WTC11 (cell line): ENCODE measurements at regions not wholly inside any gene's neighbourhood (a gene's known extent, or its start where the extent isn't known, plus 50 kb on each side); places are given as distances from the start of the nearest gene placed in this dataset.
A peak's percentile ranks its signal among the peaks of the same experiment; 100 is the strongest.

ENCODE experiments used
- ATAC-seq: fragments of 200-7000 bp; cut with Tn5 transposase; 2 replicates; pipeline ENCODE4 v1.10.0; 2021; ENCODE audit warnings: mild to moderate bottlenecking, moderate library complexity
- CTCF ChIA-PET: fragments of 300-600 bp; sonication (Branson Sonifier 250); formaldehyde crosslinking; loops from one replicate; lab custom pipeline; 2021; ENCODE audit warnings: antibody characterized with exemption; lab: Charles Lee
- POLR2A ChIA-PET: fragments of 350-600 bp; sonication (Branson Sonifier 250); formaldehyde crosslinking; loops from one replicate; lab custom pipeline; 2021; ENCODE audit warnings: antibody characterized with exemption; lab: Charles Lee
- DNase-seq: peaks from one replicate; pipeline ENCODE4 v3.0.0; 2021; ENCODE audit warnings: low spot score
- H3K27ac Mint-ChIP-seq: 2 replicates; pipeline ENCODE4 v1.8.0; 2021; ENCODE audit warnings: mixed read lengths
- H3K27me3 Mint-ChIP-seq: 2 replicates; pipeline ENCODE4 v1.8.0; 2021; ENCODE audit warnings: low read depth, mild to moderate bottlenecking, moderate library complexity, mixed read lengths
- H3K36me3 Mint-ChIP-seq: 2 replicates; pipeline ENCODE4 v1.8.0; 2021; ENCODE audit warnings: mixed read lengths
- H3K4me1 Mint-ChIP-seq: 2 replicates; pipeline ENCODE4 v1.8.0; 2022; ENCODE audit warnings: mixed read lengths
- H3K4me3 Mint-ChIP-seq: 2 replicates; pipeline ENCODE4 v1.8.0; 2021; ENCODE audit warnings: mild to moderate bottlenecking, moderate library complexity, mixed read lengths
- H3K9me3 Mint-ChIP-seq: 2 replicates; pipeline ENCODE4 v1.8.0; 2021; ENCODE audit warnings: mixed read lengths
- CBFB ChIP-seq: sonication (generic); formaldehyde crosslinking; IDR thresholded peaks from 2 replicates; pipeline ENCODE4 v1.8.1; 2022; ENCODE audit warnings: mild to moderate bottlenecking, low read depth, missing genetic modification reagents
- CREB1 ChIP-seq: sonication (generic); formaldehyde crosslinking; IDR thresholded peaks from 2 replicates; pipeline ENCODE4 v1.8.0; 2023; ENCODE audit warnings: mild to moderate bottlenecking, missing genetic modification reagents
- CREM ChIP-seq: sonication (generic); formaldehyde crosslinking; IDR thresholded peaks from 2 replicates; pipeline ENCODE4 v1.8.1; 2022; ENCODE audit warnings: mild to moderate bottlenecking, missing genetic modification reagents, moderate library complexity
- ESRRA ChIP-seq: sonication (generic); formaldehyde crosslinking; IDR thresholded peaks from 2 replicates; pipeline ENCODE4 v1.8.1; 2022; ENCODE audit warnings: mild to moderate bottlenecking, missing genetic modification reagents, borderline replicate concordance
- FOXP1 ChIP-seq: sonication (generic); formaldehyde crosslinking; IDR thresholded peaks from 2 replicates; pipeline ENCODE4 v1.8.0; 2022; ENCODE audit warnings: missing genetic modification reagents, mild to moderate bottlenecking, moderate library complexity, borderline replicate concordance
- GABPB1 ChIP-seq: sonication (generic); formaldehyde crosslinking; IDR thresholded peaks from 2 replicates; pipeline ENCODE4 v1.8.1; 2023; ENCODE audit warnings: mild to moderate bottlenecking, missing genetic modification reagents
- GRHL2 ChIP-seq: fragments of 250-450 bp; sonication (Bioruptor Pico); IDR thresholded peaks from 2 replicates; pipeline ENCODE4 v1.8.0; 2022; ENCODE audit warnings: mild to moderate bottlenecking, moderate library complexity; ENCODE audit not compliant: insufficient replicate concordance, severe bottlenecking
- HMGA2 ChIP-seq: fragments of 250-450 bp; sonication (Bioruptor Pico); IDR thresholded peaks from 2 replicates; pipeline ENCODE4 v1.4.0; 2021; ENCODE audit warnings: mild to moderate bottlenecking, moderate library complexity
- JAZF1 ChIP-seq: fragments of 250-450 bp; sonication (Bioruptor Pico); IDR thresholded peaks from 2 replicates; pipeline ENCODE4 v1.9.0; 2021; ENCODE audit warnings: moderate library complexity, mild to moderate bottlenecking, inconsistent platforms
- MXD4 ChIP-seq: fragments of 250-450 bp; sonication (Bioruptor Pico); IDR thresholded peaks from 2 replicates; pipeline ENCODE4 v1.8.0; 2021; ENCODE audit warnings: mild to moderate bottlenecking, moderate library complexity, borderline replicate concordance
- MYBL2 ChIP-seq: sonication (generic); formaldehyde crosslinking; IDR thresholded peaks from 2 replicates; pipeline ENCODE4 v1.8.1; 2023; ENCODE audit warnings: mild to moderate bottlenecking, moderate library complexity, missing genetic modification reagents
- NFE2L1 ChIP-seq: sonication (generic); formaldehyde crosslinking; IDR thresholded peaks from 2 replicates; pipeline ENCODE4 v1.8.1; 2023; ENCODE audit warnings: missing genetic modification reagents
- NR2C2 ChIP-seq: sonication (generic); formaldehyde crosslinking; IDR thresholded peaks from 2 replicates; pipeline ENCODE4 v1.8.0; 2022; ENCODE audit warnings: mild to moderate bottlenecking, missing genetic modification reagents
- NR3C1 ChIP-seq: sonication (generic); formaldehyde crosslinking; conservative IDR thresholded peaks from 2 replicates; pipeline ENCODE4 v1.8.1; 2023; ENCODE audit warnings: low read depth, mild to moderate bottlenecking, missing genetic modification reagents
- OVOL2 ChIP-seq: fragments of 250-450 bp; sonication (Bioruptor Pico); IDR thresholded peaks from 2 replicates; pipeline ENCODE4 v1.9.0; 2021; ENCODE audit warnings: mild to moderate bottlenecking, borderline replicate concordance
- SOX15 ChIP-seq: fragments of 250-450 bp; sonication (Bioruptor Pico); IDR thresholded peaks from 2 replicates; pipeline ENCODE4 v1.9.0; 2021; ENCODE audit warnings: mild to moderate bottlenecking
- TCF7 ChIP-seq: sonication (generic); formaldehyde crosslinking; IDR thresholded peaks from 2 replicates; pipeline ENCODE4 v1.8.0; 2022; ENCODE audit warnings: mild to moderate bottlenecking, low read depth, missing genetic modification reagents, moderate library complexity
- ZNF317 ChIP-seq: sonication (generic); formaldehyde crosslinking; IDR thresholded peaks from 2 replicates; pipeline ENCODE4 v1.8.1; 2023; ENCODE audit warnings: low read depth, mild to moderate bottlenecking, moderate library complexity, missing genetic modification reagents, borderline replicate concordance
- ZNF396 ChIP-seq: fragments of 250-450 bp; sonication (Bioruptor Pico); IDR thresholded peaks from 2 replicates; pipeline ENCODE4 v1.8.0; 2021; ENCODE audit warnings: mild to moderate bottlenecking, moderate library complexity, borderline replicate concordance
- ZNF671 ChIP-seq: fragments of 250-450 bp; sonication (Bioruptor Pico); IDR thresholded peaks from 2 replicates; pipeline ENCODE4 v1.8.0; 2021; ENCODE audit warnings: mild to moderate bottlenecking
- TF ChIP-seq, protein P1 (sequence below): fragments of 200-600 bp; IDR thresholded peaks from 2 replicates; pipeline ENCODE4 v1.8.0; 2022; ENCODE audit warnings: antibody characterized with exemption
- TF ChIP-seq, protein P2 (sequence below): fragments of 250-450 bp; sonication (Bioruptor Pico); IDR thresholded peaks from 2 replicates; pipeline ENCODE4 v1.9.0; 2021; ENCODE audit warnings: mild to moderate bottlenecking
- TF ChIP-seq, protein P3 (sequence below): sonication (generic); formaldehyde crosslinking; IDR thresholded peaks from 2 replicates; pipeline ENCODE4 v1.8.1; 2023; ENCODE audit warnings: mild to moderate bottlenecking, moderate library complexity, missing genetic modification reagents
- TF ChIP-seq, protein P4 (sequence below): sonication (generic); formaldehyde crosslinking; IDR thresholded peaks from 2 replicates; pipeline ENCODE4 v1.8.1; 2022; ENCODE audit warnings: low read depth, mild to moderate bottlenecking, moderate library complexity, missing genetic modification reagents, borderline replicate concordance
- TF ChIP-seq, protein P5 (sequence below): sonication (generic); formaldehyde crosslinking; IDR thresholded peaks from 2 replicates; pipeline ENCODE4 v1.8.0; 2022; ENCODE audit warnings: mild to moderate bottlenecking, missing genetic modification reagents

DNA sequence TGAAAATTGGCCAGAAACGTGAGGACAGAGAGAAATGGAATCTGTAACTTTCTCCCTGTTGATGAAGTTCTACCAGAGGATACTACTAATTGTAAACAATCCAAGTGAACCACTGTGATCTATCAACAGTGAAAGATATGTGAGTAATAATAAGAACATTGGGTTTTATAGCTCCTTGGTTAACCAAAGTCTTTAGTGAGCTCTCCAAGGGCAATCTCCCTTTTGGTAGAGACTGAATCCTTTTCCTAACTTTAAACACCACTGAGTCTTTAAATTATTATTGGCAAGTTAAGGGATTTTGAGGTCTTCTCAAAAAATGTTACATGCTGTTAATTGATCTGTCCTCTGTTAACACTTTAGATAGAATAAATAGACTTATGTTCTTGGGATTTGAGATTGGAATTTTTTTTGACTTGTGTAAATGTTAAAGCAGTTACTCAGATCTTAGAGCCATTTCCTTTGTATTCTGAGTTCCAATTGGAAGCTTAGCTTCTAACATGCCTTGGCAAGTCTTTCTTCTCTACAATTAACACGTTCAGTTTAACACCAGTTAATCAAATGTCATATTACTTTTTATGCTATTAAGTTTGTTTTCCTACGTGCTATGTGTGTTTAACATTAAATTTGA, 338.2 kb upstream of the DDHD1 start:
- no peak for ATAC-seq
- Mint-ChIP-seq H3K36me3 (no peaks in the 10 kb centered on the region), H3K9me3 (peaks cover 5% of the 10 kb centered on the region), H3K4me3 (no peak overlapping the region), H3K4me1 (peaks cover 26% of the 10 kb centered on the region), H3K27me3 (no peaks in the 10 kb centered on the region), H3K27ac (peak overlapping the region; percentile 21; the same call in 1 of the 2 replicates)
- CTCF ChIA-PET, result no interaction called here
- POLR2A ChIA-PET, result no interaction called here
- DNase-seq, result no peak
- TF ChIP-seq GRHL2 (no peak), CBFB (CRISPR knock-in tag) (no peak), OVOL2 (no peak), CREM (CRISPR knock-in tag) (no peak), ZNF671 (CRISPR knock-in tag) (no peak), NFE2L1 (CRISPR knock-in tag) (no peak)

DNA sequence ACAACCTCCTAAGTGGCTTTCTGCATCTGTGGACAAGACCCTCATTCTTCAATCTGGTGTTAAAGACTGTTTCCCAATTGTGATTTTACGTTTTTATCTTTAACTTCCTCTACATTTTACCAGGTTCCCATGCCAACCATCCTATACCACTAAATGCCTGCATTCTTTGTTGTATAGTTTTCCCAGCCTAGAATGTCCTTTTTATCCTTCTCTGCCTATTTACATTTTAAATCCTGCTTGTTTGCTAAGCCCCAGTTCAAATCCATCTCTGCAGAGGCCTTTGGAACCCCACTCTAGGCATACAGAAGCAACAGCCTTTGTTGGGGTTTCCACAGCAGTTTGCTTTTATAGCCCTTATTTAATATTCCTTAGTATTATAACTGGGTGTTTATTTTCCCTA, 325.1 kb upstream of the DDHD1 start:
- H3K36me3 Mint-ChIP-seq, result peaks cover 32% of the 10 kb centered on the region
- no peak overlapping the region for H3K27ac Mint-ChIP-seq
- TF ChIP-seq FOXP1 (CRISPR knock-in tag) (no peak), MXD4 (no peak), ZNF396 (no peak), SOX15 (CRISPR knock-in tag) (no peak), TCF7 (CRISPR knock-in tag) (no peak), GABPB1 (no peak), ZNF317 (CRISPR knock-in tag) (no peak)
- no peak for DNase-seq
- no peak for ATAC-seq
- no peaks in the 10 kb centered on the region; the same call in 1 of the 2 replicates for H3K4me1 Mint-ChIP-seq
- ChIA-PET CTCF (no interaction called here), POLR2A (no interaction called here)
- no peak overlapping the region for H3K4me3 Mint-ChIP-seq
- H3K9me3 Mint-ChIP-seq, result peaks cover 35% of the 10 kb centered on the region
- no peaks in the 10 kb centered on the region; the same call in 1 of the 2 replicates for H3K27me3 Mint-ChIP-seq

DNA sequence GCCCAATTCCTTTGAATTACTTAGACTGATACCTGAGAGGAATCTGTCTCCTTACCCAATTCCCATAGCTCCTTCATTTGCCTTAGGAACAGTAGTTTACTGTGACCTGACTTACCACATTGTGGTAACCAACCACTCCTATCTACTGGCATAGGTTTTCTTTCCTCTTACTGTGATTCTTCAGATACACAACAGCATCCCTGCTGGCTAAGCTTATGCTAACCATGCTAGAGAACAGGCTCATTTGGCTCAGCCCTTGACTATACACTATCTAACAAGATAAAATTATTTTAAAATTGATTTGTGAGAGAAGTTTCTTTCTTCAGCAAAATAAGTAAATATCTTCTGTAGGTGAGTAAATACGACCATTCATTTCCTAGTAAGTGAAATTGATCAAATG, 320.4 kb upstream of the DDHD1 start:
- H3K4me1 Mint-ChIP-seq, result peaks cover 4% of the 10 kb centered on the region
- H3K27me3 Mint-ChIP-seq, result no peaks in the 10 kb centered on the region
- H3K4me3 Mint-ChIP-seq, result no peak overlapping the region
- no peaks in the 10 kb centered on the region for H3K36me3 Mint-ChIP-seq
- 0 out of 2 replicates have a peak, but pooled peaks cover 4% of the 10 kb centered on the region for H3K9me3 Mint-ChIP-seq
- ATAC-seq (peak; percentile 76), DNase-seq (no peak)
- ChIA-PET CTCF (interaction anchor here (1.0 kb wide), 1 partner anchor 875 kb away, joined by 3 read pairs; no protein-coding TSS in a partner anchor), POLR2A (no interaction called here)
- H3K27ac Mint-ChIP-seq, result no peak overlapping the region
- TF ChIP-seq, protein P1, sequence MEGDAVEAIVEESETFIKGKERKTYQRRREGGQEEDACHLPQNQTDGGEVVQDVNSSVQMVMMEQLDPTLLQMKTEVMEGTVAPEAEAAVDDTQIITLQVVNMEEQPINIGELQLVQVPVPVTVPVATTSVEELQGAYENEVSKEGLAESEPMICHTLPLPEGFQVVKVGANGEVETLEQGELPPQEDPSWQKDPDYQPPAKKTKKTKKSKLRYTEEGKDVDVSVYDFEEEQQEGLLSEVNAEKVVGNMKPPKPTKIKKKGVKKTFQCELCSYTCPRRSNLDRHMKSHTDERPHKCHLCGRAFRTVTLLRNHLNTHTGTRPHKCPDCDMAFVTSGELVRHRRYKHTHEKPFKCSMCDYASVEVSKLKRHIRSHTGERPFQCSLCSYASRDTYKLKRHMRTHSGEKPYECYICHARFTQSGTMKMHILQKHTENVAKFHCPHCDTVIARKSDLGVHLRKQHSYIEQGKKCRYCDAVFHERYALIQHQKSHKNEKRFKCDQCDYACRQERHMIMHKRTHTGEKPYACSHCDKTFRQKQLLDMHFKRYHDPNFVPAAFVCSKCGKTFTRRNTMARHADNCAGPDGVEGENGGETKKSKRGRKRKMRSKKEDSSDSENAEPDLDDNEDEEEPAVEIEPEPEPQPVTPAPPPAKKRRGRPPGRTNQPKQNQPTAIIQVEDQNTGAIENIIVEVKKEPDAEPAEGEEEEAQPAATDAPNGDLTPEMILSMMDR, result no peak
- no peak for TF ChIP-seq NR2C2 (CRISPR knock-in tag)
- TF ChIP-seq, protein P2, sequence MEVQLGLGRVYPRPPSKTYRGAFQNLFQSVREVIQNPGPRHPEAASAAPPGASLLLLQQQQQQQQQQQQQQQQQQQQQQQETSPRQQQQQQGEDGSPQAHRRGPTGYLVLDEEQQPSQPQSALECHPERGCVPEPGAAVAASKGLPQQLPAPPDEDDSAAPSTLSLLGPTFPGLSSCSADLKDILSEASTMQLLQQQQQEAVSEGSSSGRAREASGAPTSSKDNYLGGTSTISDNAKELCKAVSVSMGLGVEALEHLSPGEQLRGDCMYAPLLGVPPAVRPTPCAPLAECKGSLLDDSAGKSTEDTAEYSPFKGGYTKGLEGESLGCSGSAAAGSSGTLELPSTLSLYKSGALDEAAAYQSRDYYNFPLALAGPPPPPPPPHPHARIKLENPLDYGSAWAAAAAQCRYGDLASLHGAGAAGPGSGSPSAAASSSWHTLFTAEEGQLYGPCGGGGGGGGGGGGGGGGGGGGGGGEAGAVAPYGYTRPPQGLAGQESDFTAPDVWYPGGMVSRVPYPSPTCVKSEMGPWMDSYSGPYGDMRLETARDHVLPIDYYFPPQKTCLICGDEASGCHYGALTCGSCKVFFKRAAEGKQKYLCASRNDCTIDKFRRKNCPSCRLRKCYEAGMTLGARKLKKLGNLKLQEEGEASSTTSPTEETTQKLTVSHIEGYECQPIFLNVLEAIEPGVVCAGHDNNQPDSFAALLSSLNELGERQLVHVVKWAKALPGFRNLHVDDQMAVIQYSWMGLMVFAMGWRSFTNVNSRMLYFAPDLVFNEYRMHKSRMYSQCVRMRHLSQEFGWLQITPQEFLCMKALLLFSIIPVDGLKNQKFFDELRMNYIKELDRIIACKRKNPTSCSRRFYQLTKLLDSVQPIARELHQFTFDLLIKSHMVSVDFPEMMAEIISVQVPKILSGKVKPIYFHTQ (CRISPR knock-in tag), result no peak
- no peak for TF ChIP-seq JAZF1
- TF ChIP-seq FOXP1 (CRISPR knock-in tag), result no peak
- TF ChIP-seq, protein P3, sequence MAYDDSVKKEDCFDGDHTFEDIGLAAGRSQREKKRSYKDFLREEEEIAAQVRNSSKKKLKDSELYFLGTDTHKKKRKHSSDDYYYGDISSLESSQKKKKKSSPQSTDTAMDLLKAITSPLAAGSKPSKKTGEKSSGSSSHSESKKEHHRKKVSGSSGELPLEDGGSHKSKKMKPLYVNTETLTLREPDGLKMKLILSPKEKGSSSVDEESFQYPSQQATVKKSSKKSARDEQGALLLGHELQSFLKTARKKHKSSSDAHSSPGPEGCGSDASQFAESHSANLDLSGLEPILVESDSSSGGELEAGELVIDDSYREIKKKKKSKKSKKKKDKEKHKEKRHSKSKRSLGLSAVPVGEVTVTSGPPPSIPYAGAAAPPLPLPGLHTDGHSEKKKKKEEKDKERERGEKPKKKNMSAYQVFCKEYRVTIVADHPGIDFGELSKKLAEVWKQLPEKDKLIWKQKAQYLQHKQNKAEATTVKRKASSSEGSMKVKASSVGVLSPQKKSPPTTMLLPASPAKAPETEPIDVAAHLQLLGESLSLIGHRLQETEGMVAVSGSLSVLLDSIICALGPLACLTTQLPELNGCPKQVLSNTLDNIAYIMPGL (CRISPR knock-in tag), result no peak
- TF ChIP-seq CREB1 (CRISPR knock-in tag), result no peak
- TF ChIP-seq, protein P4, sequence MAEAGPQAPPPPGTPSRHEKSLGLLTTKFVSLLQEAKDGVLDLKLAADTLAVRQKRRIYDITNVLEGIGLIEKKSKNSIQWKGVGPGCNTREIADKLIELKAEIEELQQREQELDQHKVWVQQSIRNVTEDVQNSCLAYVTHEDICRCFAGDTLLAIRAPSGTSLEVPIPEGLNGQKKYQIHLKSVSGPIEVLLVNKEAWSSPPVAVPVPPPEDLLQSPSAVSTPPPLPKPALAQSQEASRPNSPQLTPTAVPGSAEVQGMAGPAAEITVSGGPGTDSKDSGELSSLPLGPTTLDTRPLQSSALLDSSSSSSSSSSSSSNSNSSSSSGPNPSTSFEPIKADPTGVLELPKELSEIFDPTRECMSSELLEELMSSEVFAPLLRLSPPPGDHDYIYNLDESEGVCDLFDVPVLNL (CRISPR knock-in tag), result no peak
- TF ChIP-seq, protein P5, sequence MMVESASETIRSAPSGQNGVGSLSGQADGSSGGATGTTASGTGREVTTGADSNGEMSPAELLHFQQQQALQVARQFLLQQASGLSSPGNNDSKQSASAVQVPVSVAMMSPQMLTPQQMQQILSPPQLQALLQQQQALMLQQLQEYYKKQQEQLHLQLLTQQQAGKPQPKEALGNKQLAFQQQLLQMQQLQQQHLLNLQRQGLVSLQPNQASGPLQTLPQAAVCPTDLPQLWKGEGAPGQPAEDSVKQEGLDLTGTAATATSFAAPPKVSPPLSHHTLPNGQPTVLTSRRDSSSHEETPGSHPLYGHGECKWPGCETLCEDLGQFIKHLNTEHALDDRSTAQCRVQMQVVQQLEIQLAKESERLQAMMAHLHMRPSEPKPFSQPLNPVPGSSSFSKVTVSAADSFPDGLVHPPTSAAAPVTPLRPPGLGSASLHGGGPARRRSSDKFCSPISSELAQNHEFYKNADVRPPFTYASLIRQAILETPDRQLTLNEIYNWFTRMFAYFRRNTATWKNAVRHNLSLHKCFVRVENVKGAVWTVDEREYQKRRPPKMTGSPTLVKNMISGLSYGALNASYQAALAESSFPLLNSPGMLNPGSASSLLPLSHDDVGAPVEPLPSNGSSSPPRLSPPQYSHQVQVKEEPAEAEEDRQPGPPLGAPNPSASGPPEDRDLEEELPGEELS (CRISPR knock-in tag), result no peak
- no peak for TF ChIP-seq ZNF317 (CRISPR knock-in tag)
- TF ChIP-seq HMGA2 (CRISPR knock-in tag), result no peak
- TF ChIP-seq MYBL2, result no peak
- no peak for TF ChIP-seq ESRRA (CRISPR knock-in tag)
- TF ChIP-seq NR3C1 (CRISPR knock-in tag), result no peak
